ENCODE measurements at regions not wholly inside any gene's neighbourhood (a gene's known extent, or its start where the extent isn't known, plus 50 kb on each side); places are given as distances from the start of the nearest gene placed in this dataset.
"Not testable (repeated sequence)": the region's sequence is repeated elsewhere in the genome, so short reads cannot be mapped to it uniquely, and the experiment has no call there.

- no peak for DNase-seq
These were observed 162.2 kb downstream of the GJA1 start for GRCh38 chr6:121597654-121598053.

- DNase-seq: not testable (repeated sequence)
These were observed 163.9 kb downstream of the GJA1 start for GRCh38 chr6:121599331-121599730.

GRCh38 chr6:121600389-121601168 is 165.1 kb downstream of the GJA1 start:
- DNase-seq: no peak

- no peak for DNase-seq
These were observed 168.0 kb downstream of the GJA1 start for GRCh38 chr6:121603486-121603885.

GRCh38 chr6:121607721-121608120 is 172.3 kb downstream of the GJA1 start:
- DNase-seq: no peak

GRCh38 chr6:121608270-121608669 is 172.8 kb downstream of the GJA1 start:
- no peak for DNase-seq

GRCh38 chr6:121609281-121609680 is 173.8 kb downstream of the GJA1 start:
- DNase-seq: no peak

GRCh38 chr6:121612927-121613326 is 177.5 kb downstream of the GJA1 start:
- DNase-seq: no peak

- no peak for DNase-seq
These were observed 178.7 kb downstream of the GJA1 start for GRCh38 chr6:121614115-121614514.

- DNase-seq: no peak
These were observed 180.0 kb downstream of the GJA1 start for GRCh38 chr6:121615493-121615892.

GRCh38 chr6:121616406-121616805 is 181.0 kb downstream of the GJA1 start:
- no peak for DNase-seq

- DNase-seq: no peak
These were observed 181.9 kb downstream of the GJA1 start for GRCh38 chr6:121617388-121617787.

- no peak for DNase-seq
These were observed 183.6 kb downstream of the GJA1 start for GRCh38 chr6:121619013-121619412.

GRCh38 chr6:121619987-121620740 is 184.7 kb downstream of the GJA1 start:
- no peak for DNase-seq

GRCh38 chr6:121627761-121628160 is 192.3 kb downstream of the GJA1 start:
- DNase-seq: no peak

GRCh38 chr6:121630716-121631115 is 195.3 kb downstream of the GJA1 start:
- DNase-seq: no peak

- not testable (repeated sequence) for DNase-seq
These were observed 196.3 kb downstream of the GJA1 start for GRCh38 chr6:121631752-121632151.

- DNase-seq: no peak
These were observed 197.9 kb downstream of the GJA1 start for GRCh38 chr6:121633309-121633708.

GRCh38 chr6:121634586-121634985 is 199.1 kb downstream of the GJA1 start:
- DNase-seq: not testable (repeated sequence)

- DNase-seq: no peak
These were observed 199.9 kb downstream of the GJA1 start for GRCh38 chr6:121635355-121635754.

GRCh38 chr6:121636217-121636616 is 200.8 kb downstream of the GJA1 start:
- DNase-seq: not testable (repeated sequence)

GRCh38 chr6:121639021-121639420 is 203.6 kb downstream of the GJA1 start:
- no peak for DNase-seq

- no peak for DNase-seq
These were observed 205.7 kb downstream of the GJA1 start for GRCh38 chr6:121641158-121641557.

- DNase-seq: no peak
These were observed 209.8 kb downstream of the GJA1 start for GRCh38 chr6:121645100-121645745.

Measured in stimulated activated CD4-positive, alpha-beta T cell treated with anti-CD3 and anti-CD28 coated beads, Interleukin-4, amount 100 ng/mL, for 4 hours (primary cell).